Progenitor cell of endocrine pancreas (in vitro differentiated cells): ENCODE measurements at regions not wholly inside any gene's neighbourhood (a gene's known extent, or its start where the extent isn't known, plus 50 kb on each side); places are given as distances from the start of the nearest gene placed in this dataset.

Experiments
- DNase-seq: peaks from one replicate; pipeline ENCODE4 v3.0.0; 2021; ENCODE audit warnings: low spot score; ENCODE audit not compliant: unreplicated experiment
- H3K27ac Mint-ChIP-seq: 2 replicates; pipeline ENCODE4 v1.8.0; 2021; ENCODE audit warnings: mild to moderate bottlenecking, moderate library complexity, mixed read lengths
- H3K27me3 Mint-ChIP-seq: 2 replicates; pipeline ENCODE4 v1.8.0; 2021; ENCODE audit warnings: mixed read lengths
- H3K36me3 Mint-ChIP-seq: 2 replicates; pipeline ENCODE4 v1.8.0; 2022; ENCODE audit warnings: mixed read lengths; ENCODE audit not compliant: insufficient read depth
- H3K4me1 Mint-ChIP-seq: 2 replicates; pipeline ENCODE4 v1.8.0; 2021; ENCODE audit warnings: low read depth, mixed read lengths
- H3K4me3 Mint-ChIP-seq: 2 replicates; pipeline ENCODE4 v1.8.0; 2021; ENCODE audit warnings: low read depth, mild to moderate bottlenecking, moderate library complexity, mixed read lengths
- H3K9me3 Mint-ChIP-seq: 2 replicates; pipeline ENCODE4 v1.8.0; 2021; ENCODE audit warnings: low read depth, mixed read lengths
- CTCF ChIP-seq: fragments of 200-600 bp; sonication (generic); IDR thresholded peaks from one replicate; pipeline ENCODE4 v1.5.0; 2021; ENCODE audit warnings: antibody characterized with exemption, mild to moderate bottlenecking; ENCODE audit not compliant: unreplicated experiment

GRCh38 chr18:40440088-40440487, 1514.9 kb upstream of the PIK3C3 start:
- DNase-seq: no peak
- TF ChIP-seq CTCF: no peak
- H3K36me3 Mint-ChIP-seq: no peaks in the 10 kb centered on the region
- no peak overlapping the region for H3K27ac Mint-ChIP-seq
- no peak overlapping the region for H3K4me3 Mint-ChIP-seq
- no peaks in the 10 kb centered on the region for H3K4me1 Mint-ChIP-seq
- H3K27me3 Mint-ChIP-seq: no peaks in the 10 kb centered on the region
- no peaks in the 10 kb centered on the region for H3K9me3 Mint-ChIP-seq

- Mint-ChIP-seq H3K27ac (no peak overlapping the region), H3K36me3 (no peaks in the 10 kb centered on the region), H3K9me3 (no peaks in the 10 kb centered on the region), H3K4me1 (no peaks in the 10 kb centered on the region), H3K27me3 (no peaks in the 10 kb centered on the region), H3K4me3 (no peak overlapping the region)
- no peak for TF ChIP-seq CTCF
- no peak for DNase-seq
Measured at GRCh38 chr18:40437517-40437916, 1517.5 kb upstream of the PIK3C3 start.

GRCh38 chr18:40431071-40431985, 1523.7 kb upstream of the PIK3C3 start:
- no peak for TF ChIP-seq CTCF
- DNase-seq: no peak
- Mint-ChIP-seq H3K4me3 (no peak overlapping the region), H3K36me3 (no peaks in the 10 kb centered on the region), H3K4me1 (no peaks in the 10 kb centered on the region), H3K27me3 (no peaks in the 10 kb centered on the region), H3K9me3 (no peaks in the 10 kb centered on the region), H3K27ac (no peak overlapping the region)

GRCh38 chr18:40423291-40423690, 1531.7 kb upstream of the PIK3C3 start:
- no peaks in the 10 kb centered on the region for H3K36me3 Mint-ChIP-seq
- H3K27me3 Mint-ChIP-seq: no peaks in the 10 kb centered on the region
- no peak overlapping the region for H3K27ac Mint-ChIP-seq
- H3K9me3 Mint-ChIP-seq: no peaks in the 10 kb centered on the region
- H3K4me1 Mint-ChIP-seq: no peaks in the 10 kb centered on the region
- no peak for DNase-seq
- TF ChIP-seq CTCF: no peak
- H3K4me3 Mint-ChIP-seq: no peak overlapping the region

- no peaks in the 10 kb centered on the region for H3K9me3 Mint-ChIP-seq
- no peaks in the 10 kb centered on the region for H3K36me3 Mint-ChIP-seq
- H3K27me3 Mint-ChIP-seq: no peaks in the 10 kb centered on the region
- no peak for TF ChIP-seq CTCF
- no peak for DNase-seq
- no peak overlapping the region for H3K4me3 Mint-ChIP-seq
- no peaks in the 10 kb centered on the region for H3K4me1 Mint-ChIP-seq
- no peak overlapping the region for H3K27ac Mint-ChIP-seq
Measured at GRCh38 chr18:40420675-40421074, 1534.4 kb upstream of the PIK3C3 start.
